HG02642 (cell line): ENCODE measurements at regions not wholly inside any gene's neighbourhood (a gene's known extent, or its start where the extent isn't known, plus 50 kb on each side); places are given as distances from the start of the nearest gene placed in this dataset.
"Not testable (repeated sequence)": the region's sequence is repeated elsewhere in the genome, so short reads cannot be mapped to it uniquely, and the experiment has no call there.

ENCODE experiments used
- ATAC-seq: cut with Tn5 transposase; IDR thresholded peaks from one replicate; pipeline ENCODE4 v1.9.1; 2021; ENCODE audit warnings: mild to moderate bottlenecking; ENCODE audit not compliant: unreplicated experiment, poor library complexity

- no peak for ATAC-seq
Observed at GRCh38 chr5:101429241-101429640, 526.2 kb upstream of the ST8SIA4 start.

- no peak for ATAC-seq
Observed at GRCh38 chr5:101425339-101425859, 522.3 kb upstream of the ST8SIA4 start.

GRCh38 chr5:101424530-101425175 lies 521.6 kb upstream of the ST8SIA4 start:
- no peak for ATAC-seq

GRCh38 chr5:101418713-101419118 lies 515.6 kb upstream of the ST8SIA4 start:
- ATAC-seq: no peak

GRCh38 chr5:101404531-101404930 lies 501.4 kb upstream of the ST8SIA4 start:
- ATAC-seq: no peak

- no peak for ATAC-seq
Observed at GRCh38 chr5:101393795-101394450, 490.8 kb upstream of the ST8SIA4 start.

- ATAC-seq: peak; percentile 75
Observed at GRCh38 chr5:101390151-101390908, 487.2 kb upstream of the ST8SIA4 start.

GRCh38 chr5:101385276-101385675 lies 482.2 kb upstream of the ST8SIA4 start:
- ATAC-seq: no peak

- no peak for ATAC-seq
Observed at GRCh38 chr5:101370181-101370580, 467.1 kb upstream of the ST8SIA4 start.

- ATAC-seq: no peak
Observed at GRCh38 chr5:101364469-101364868, 461.4 kb upstream of the ST8SIA4 start.

- ATAC-seq: no peak
Observed at GRCh38 chr5:101362067-101362466, 459.0 kb upstream of the ST8SIA4 start.

- no peak for ATAC-seq
Observed at GRCh38 chr5:101346906-101347305, 443.8 kb upstream of the ST8SIA4 start.

GRCh38 chr5:101346447-101346846 lies 443.4 kb upstream of the ST8SIA4 start:
- ATAC-seq: no peak

- no peak for ATAC-seq
Observed at GRCh38 chr5:101338226-101338625, 435.1 kb upstream of the ST8SIA4 start.

GRCh38 chr5:101327816-101328215 lies 424.7 kb upstream of the ST8SIA4 start:
- no peak for ATAC-seq

GRCh38 chr5:101326766-101327165 lies 423.7 kb upstream of the ST8SIA4 start:
- no peak for ATAC-seq

- ATAC-seq: not testable (repeated sequence)
Observed at GRCh38 chr5:101316401-101316800, 413.3 kb upstream of the ST8SIA4 start.

GRCh38 chr5:101306391-101307137 lies 403.5 kb upstream of the ST8SIA4 start:
- ATAC-seq: no peak

- ATAC-seq: no peak
Observed at GRCh38 chr5:101296477-101296876, 393.4 kb upstream of the ST8SIA4 start.

GRCh38 chr5:101292199-101292598 lies 389.1 kb upstream of the ST8SIA4 start:
- no peak for ATAC-seq
